RPMI8226 (cell line): ENCODE measurements at regions not wholly inside any gene's neighbourhood (a gene's known extent, or its start where the extent isn't known, plus 50 kb on each side); places are given as distances from the start of the nearest gene placed in this dataset.

ENCODE experiments used
- DNase-seq: peaks from one replicate; pipeline ENCODE4 v3.0.0-alpha.2; 2015

DNA sequence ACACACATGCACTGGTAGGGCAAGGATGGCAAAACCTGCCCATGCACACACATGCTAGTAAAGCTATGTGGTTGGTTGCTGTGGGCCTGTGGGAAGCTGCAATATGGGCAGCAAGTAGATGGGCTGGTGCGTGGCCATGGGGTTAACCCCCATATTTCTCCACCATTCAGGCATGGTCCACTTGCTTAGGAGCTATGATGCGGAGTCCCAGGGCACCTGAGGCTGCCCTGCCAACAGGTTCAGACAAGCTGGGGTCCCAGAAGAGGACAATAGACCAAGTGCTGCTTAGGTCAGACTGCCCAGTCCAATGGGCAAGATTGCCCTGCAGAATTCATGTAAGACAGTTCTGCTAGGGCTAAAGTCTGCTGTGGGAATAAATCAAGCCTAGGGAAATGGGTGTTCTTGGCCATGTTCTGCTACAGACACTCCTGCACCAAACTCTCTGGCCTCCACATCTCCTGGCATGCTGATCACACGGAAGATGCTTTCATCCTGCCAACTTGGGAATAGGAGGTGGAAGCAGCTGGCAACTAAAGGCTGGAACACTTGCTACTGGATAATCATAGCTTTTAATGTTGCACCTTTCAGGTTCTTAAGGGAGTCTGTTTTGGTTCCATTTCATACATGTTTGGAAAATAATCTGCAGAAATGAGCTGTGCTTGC, 646.3 kb upstream of the SLITRK1 start:
- DNase-seq = no peak

DNA sequence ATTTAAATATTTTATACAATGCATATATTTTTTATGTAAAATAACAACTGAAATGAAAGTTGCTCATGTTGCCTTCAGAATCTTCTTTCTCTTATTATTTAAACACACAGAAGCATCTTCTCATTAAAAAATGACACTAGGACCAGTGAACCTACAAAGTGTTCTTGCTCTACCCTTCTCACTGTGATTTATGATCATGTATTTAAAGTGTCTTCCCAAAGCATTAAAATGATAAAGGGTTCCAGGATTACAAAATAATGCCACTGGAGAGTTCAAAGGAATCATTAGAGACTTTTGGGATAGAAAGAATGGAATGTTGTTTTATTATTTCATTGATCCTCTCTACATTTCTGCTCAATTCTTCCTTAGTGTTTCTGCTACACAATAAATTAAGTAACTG, 643.6 kb upstream of the SLITRK1 start:
- no peak for DNase-seq

DNA sequence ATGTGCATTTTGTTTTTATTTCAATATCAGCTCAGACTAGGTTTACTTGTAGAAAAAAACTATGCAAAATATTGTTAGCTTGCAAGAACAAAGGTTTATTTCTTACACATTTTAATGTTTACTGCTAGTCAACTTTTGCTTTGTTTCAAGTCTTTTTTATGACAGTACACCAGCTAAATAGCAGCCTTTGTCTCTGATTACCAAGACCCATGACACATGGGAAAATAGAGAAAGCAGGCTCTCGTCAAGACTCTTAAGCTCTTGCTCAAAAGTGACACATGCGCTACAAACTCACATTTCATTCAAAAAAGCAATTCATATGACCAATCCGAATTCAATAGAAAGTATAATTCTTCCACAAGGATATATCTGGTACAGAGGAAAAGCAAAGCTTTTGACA, 642.3 kb upstream of the SLITRK1 start:
- no peak for DNase-seq

DNA sequence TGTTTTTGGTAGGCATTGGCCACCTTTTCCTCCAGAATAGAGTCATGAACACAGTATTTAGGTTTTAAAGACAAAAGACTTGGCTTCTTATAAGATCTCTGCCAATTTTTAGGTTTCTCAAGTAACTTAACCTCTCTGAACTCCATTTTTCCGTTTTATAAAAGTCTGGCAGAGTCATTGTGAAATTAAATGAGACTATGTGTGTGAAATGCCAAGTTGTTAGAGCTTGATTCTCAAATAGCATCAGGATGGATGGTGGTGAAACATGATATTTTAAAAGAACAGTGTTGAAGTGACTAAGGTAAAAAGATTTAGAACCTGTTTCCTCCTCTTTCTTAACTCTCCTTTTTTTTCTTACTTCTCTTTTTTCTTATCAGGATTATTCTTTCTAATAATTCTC, 617.7 kb upstream of the SLITRK1 start:
- DNase-seq = no peak

DNA sequence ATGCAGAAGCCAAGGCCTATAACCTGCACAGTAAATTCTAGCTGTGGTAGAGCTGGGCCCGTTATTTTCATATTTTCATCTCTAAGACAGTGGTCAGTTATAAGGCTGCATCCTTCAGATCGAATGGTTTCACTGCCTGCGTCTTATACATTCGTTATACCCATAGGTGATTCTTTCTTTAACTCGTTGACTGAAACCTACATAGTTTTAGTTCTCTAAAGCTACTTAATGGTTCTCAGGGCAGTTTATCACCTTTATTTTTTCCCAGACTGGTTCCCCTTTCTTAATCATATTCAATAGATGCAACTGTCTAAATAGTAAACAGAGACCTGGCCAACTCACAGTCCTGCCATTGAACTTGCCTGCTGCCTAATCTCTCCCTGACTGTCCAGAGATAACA, 615.3 kb upstream of the SLITRK1 start:
- DNase-seq = no peak

DNA sequence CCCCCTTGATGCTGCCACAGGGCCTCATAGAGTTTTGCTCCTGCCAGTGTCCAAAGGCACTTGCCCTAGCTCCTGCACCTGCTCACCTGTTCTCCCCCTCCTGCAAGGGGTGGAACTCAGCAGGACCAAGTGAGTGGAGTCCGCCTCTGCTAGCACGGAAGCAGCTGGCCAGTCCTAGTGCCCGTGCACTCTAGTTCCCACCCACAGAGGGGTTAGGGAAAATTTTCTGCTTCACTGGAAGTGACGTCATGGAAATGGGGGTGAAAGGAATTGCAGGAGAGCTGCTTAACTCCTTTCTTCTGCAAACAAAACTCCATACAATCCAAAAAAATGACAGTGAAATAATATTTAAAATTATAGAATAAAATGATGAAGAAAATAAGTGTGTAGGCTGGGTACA, 609.7 kb upstream of the SLITRK1 start:
- DNase-seq = no peak

DNA sequence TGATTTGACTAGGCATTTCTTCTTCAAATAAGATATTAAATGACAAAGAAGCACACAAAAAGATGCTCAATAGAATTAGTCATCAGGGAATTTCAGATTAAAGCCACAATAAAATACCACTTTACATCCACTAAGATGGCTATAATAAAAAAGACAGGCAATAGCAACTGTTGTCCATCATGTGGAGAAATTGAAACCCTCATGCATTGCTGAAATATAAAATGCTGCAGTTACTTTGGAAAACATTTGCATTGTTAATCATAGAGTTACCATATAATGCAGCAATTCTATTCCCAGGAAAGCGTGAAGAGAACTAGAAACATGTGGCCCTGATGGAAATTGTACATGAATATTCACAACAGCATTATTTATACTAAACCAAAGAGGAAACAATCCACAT, 605.5 kb upstream of the SLITRK1 start:
- no peak for DNase-seq

DNA sequence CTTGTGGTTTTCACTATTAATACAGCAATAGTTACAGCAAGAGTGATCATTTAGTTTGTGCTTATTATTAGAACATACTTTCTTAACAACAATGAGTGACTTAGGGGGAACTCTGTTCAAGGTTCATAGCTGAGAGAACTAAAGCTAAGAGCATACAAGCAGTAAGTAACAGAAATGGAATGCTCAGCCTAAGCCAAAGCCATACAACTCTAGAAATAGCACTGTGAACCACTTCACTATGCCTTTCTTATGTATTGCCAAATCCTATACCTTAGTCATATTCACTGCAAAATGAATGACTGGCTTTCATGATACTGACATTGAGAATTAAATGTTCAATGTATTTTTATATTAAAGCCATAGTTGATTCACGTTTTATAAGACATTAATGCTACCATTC, 599.7 kb upstream of the SLITRK1 start:
- DNase-seq = no peak

DNA sequence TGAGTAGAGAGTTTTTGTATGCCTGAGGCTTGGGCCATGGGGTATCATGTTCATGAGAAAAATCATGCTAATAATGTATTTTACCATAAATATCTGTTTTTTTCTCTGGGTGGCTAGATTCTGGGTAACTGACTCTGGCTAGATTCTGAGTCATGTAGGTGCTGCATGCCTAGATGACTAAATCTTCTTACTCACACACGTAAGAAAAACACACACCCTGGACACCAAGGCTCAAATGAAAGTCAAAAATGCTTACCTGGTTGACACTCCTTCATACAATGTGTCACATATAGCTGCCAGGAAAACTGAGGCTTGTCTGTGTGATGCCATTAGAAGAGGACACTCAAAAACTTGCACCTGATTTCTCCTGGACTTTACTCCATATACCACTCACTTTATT, 597.4 kb upstream of the SLITRK1 start:
- DNase-seq = no peak

DNA sequence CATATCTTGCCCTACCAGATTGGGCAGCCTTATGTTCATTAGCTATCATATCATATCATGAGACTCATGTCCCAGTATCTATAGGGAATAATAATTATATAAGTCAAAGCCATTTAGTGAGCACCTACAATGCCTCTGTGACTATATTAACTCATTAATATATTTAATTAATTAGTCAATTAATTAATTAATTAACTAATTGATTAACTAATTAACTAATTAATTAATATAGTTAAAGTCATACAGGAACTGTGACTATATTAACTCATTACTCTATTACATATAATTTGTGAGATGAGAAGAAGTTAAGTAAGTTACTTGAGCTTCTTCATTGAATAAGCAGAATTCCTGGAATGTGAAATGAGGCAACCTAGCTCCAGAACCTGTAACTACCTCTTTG, 588.3 kb upstream of the SLITRK1 start:
- no peak for DNase-seq

DNA sequence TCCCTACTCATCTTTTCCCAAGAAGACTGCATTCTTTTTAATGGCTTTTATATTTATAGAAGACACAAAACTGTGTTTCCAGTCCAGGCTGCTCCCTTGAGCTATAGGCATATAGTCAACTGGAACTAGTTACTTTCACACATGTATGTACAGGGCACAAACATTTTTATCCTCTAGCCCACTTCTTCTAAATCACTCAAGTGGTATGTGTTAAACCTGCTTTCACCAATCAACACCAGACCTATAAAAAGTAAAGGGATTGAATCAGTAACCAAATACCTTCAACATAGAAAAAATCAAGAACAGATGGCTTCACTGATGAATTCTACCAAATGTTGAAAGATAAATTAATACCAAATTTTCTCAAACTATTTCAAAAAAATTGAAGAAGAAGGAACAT, 584.2 kb upstream of the SLITRK1 start:
- no peak for DNase-seq

DNA sequence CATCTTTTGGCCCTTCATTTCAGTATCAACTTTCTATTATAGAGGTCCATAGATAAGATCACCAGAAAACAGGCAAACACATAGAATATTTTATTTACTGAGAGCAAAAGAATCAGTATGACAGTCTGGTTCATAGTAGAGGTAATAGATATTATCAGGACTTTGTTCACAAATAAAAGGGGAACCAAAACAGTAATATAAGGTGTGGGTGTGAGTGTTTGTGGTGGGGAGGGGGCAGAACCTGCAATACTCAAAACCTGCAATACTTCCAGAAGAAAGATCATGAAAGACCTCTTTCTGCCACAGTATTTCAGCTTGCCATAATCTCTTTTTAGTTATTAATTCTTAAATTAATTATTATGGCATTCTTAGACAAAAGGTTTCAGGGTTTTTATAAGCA, 578.7 kb upstream of the SLITRK1 start:
- no peak for DNase-seq

DNA sequence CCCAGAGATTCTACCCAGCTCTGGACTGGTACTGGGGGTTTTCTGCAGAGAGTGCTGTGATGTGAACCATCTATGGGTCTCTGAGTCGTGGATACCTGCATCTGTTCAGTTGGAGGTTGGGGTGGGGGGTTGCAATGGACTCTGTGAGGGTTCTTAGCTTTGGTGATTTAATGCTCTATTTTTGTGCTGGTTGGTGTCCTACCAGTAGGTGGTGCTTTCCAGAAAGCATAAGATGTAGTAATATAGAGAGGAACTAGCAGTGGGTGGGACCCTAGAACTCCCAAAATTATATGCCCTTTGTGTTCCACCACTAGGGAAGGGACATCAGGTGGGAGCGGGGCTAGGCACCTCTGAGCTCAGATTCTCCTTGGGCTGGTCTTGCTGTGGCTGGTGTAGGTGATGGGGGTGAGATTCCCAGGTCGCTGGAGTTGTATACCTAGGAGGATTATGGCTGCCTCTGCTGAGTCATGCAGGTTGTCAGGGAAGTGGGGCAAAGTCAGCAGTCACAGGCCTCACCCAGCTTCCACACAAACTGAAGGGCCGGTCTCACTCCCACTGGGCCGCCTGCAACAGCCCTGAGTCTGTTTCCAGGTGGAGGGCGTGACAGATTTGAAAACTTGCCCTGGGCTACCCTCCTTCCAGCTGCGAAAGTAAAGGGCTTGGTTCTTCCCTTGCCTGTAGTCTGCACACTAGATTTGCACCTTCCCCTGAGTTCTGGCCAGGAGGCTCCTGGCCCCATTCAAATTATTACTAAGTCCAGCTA, 573.0 kb upstream of the SLITRK1 start:
- no peak for DNase-seq

DNA sequence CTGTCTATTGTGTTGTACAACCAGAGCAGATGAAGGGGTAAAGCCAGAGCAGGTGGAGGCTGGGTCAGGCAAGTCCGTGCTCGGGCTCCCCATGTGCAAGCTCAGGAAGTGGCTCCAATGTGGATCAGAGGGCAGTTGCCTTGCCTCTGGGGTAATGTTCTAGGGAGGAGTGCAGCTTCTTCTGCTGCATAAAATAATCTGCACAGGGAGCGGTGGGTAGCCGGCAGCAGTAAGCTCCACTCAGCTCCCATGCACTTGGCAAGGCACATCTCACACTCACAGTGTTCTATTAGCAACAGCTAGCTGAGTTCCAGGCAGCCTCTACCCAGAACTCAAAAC, 565.3 kb upstream of the SLITRK1 start:
- no peak for DNase-seq

DNA sequence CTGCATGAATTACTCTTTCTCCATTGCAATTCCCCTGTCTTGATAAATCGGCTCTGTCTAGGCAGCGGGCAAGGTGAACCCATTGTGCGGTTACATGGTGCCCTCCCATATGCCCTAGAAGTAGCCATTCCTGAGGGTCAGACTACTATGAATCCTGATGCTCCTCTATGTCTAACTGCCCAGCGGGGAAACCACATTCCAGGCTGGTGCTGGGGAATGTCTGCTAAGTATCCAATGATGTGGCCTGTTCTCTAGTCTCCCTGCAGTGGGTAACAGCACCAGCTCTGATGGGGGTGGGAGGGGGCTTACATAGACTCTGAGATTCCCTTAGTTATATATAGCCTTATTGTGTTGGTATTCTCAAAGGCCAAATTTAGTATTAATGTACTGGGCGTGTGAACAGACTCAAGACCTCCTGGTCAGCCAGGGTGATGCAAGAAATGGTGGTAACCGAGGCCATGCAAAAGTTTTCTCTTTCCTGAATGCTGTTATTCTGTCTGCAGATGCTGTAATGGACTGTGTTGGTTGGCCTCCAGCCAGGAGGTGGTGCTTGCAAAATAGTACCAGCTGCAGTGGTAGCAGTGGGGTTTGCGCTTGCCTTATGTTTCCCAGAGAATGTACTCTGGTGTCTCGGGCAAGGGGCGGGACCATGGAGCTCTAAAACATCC, 564.8 kb upstream of the SLITRK1 start:
- DNase-seq = no peak

DNA sequence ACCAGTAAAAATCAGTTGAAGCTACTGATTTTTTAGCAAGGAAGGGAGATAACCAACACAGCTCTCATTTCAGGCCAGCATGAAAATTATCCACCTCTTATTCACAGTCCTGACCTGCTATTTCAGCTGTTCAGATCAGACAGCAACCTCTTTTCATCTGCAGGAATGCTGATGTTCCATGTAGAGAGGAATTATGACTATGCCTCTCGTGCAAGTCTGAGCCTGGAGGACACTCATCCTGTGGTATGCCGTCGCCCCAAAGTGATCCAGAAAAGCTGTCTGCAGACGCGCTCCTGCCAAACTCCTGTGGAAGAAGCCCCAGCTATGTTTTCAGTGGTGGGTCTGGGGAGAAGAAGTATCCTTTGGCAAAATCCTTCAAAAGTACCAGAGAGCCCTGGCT, 563.5 kb upstream of the SLITRK1 start:
- no peak for DNase-seq

DNA sequence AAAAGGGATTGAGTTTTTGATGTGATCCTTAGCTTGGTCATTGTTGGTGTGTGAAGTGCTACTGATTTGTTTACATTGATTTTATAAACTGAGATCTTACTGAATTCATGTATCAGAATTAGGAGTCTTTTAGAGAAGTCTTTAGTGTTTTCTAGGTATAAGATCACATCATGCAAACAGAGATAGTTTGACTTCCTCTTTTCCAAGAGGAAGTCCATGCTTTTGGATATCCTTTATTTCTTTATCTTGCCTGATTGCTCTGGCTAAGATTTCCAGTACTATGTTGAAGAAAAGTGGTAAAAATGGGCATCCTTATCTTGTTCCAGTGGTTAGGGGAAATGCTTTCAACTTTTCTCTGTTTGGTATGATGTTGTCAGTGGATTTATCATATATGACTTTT, 561.2 kb upstream of the SLITRK1 start:
- no peak for DNase-seq

DNA sequence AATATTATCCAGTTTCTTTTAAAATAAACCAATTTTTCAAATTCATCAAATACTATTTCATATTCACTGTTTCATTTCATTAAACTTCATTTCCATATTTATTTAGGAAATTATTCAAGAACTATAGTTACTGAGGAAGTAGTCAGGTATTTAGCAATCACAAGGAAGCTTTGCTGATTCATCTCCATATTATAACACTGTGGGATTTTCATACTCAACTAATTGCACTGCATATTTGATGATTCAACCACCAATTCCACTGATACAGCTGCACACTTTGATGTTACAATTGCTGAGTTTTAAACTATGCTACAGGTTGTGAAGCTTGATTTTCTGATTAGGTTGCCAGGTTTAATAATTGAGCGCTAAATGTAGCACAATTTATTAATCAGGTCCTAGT, 556.8 kb upstream of the SLITRK1 start:
- DNase-seq = no peak

DNA sequence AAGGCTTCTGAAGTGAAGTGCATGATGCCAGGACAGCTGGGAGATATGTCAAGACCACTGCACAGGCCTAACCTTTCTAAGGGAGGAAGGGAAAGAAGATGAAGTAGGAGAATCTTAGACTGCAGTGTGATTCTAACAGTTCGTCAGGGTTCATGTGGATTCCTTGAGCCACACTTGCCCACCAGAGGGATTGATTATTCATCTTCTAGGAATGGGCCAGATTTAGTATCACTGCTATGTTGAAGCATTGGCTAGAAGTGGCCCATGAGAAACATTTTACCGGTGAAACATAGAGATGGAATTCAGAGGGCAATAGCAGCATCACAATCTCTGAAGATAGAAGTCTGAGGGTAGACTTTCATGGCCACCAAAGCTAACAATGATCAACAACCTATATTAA, 550.8 kb upstream of the SLITRK1 start:
- no peak for DNase-seq

DNA sequence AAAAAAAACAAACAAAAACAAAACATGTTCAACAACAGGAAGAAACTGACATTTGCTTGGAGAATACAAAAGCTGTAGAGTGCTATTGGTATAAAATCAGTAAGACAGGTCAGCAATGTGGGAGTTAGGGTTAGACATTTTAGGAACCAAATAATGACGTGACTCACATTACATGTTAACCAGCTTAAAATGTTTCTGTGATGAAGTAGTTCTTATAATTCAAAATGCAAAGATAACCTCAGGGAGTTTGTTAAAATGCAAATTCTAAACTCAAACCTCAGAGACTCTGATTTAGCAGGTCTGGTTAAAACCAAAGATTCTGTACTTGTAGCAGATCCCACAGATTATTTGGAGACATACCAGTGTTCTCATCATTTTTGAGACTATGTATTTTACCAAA, 549.4 kb upstream of the SLITRK1 start:
- no peak for DNase-seq

DNA sequence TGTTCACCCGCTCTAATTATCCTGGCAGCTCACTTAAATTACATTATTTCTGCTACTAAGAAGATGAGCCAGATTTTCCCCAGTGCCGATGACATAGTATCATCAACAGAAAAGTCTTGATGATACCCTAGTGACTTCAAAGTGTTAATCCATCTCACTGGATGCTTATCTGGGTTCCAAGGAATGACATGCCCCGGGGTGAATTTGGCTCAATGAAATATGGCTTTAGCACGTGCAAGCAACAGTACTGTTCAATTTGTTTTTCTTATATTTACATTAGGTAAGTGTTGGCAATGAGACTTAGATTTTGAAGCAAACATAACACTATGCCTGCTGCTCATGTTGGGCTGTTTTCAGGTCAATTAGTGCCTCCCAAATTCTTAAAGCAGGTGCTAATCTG, 548.2 kb upstream of the SLITRK1 start:
- no peak for DNase-seq

DNA sequence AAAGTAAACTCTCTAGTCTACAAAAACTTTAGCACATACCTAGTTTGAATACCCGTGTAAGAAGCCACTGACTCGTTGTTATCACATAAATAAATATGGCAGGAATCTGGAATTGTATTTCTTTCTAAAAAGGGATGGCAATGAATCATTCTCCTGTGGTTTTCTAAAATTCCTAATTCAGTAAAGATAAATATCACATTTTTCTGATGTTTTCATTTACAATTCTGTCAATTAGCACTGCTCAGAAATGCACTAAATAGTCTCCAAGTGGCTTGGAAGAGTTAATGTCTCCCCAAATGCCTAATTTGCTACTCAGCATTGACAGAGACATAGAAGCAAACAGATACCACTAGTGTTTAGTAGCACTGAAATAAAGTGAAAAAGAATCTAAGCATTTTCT, 547.7 kb upstream of the SLITRK1 start:
- DNase-seq = no peak

DNA sequence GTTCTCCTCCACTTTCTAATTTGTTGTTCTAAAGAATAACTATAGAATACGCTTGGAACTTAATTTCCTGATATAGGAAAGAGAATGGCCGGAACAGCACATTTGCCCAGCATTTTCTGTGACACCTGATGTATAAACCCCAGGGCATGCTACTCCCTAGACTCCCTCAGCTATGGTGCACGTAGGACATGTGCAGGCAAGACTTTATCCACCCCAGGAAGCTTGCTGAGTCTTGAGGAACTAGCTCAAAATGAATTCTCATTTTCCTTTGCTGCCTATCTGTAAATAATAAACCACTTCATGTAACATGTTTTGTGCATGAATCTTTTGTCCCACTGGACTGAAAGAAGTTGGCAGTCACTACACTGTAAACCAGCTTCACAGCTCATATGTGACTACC, 535.8 kb upstream of the SLITRK1 start:
- DNase-seq = no peak

DNA sequence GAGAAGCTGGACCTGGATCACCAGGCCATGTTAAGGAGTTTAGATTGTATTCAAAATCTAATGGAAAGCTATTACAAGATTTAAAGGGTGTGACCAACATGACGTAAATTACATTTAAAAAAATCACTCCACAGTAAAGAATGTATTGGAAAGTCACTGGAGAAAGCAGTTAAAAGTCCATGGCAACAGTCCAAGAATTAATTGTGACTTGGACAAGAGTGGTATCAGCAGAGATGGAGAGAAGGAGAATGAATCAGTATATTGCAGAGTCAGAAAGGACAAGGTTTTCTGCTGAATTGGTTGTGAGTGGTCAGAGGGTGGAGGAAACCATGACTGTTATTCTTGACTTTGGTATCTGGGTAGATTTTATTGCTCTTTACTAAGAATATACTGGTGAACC, 535.1 kb upstream of the SLITRK1 start:
- DNase-seq = no peak

DNA sequence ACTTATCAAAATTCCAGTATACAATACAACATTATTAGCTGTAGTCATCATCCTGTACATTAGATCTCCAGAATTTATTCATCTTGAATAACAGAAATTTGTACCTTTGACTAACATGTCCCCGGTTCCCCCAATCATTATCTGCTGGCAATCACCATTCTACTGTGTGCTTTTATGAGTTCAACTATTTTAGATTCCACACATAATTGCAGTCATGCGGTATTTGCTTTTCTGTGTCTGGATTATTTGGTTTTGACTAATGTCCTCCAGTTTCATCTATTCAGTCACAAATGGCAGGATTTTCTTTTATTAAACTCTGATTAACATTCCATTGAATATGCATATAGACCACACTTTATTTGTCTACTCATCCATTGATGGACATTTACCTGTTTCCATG, 530.7 kb upstream of the SLITRK1 start:
- DNase-seq = no peak
